Tongue (tissue), 1 donor: ENCODE measurements at regions not wholly inside any gene's neighbourhood (a gene's known extent, or its start where the extent isn't known, plus 50 kb on each side); places are given as distances from the start of the nearest gene placed in this dataset.
"Not testable (repeated sequence)": the region's sequence is repeated elsewhere in the genome, so short reads cannot be mapped to it uniquely, and the experiment has no call there.

ENCODE experiments used
- DNase-seq: peaks from one replicate; pipeline ENCODE4 v3.0.0-alpha.2; 2015

- DNase-seq = peak; percentile 42
These were observed 147.3 kb upstream of the ZNF385D start for GRCh38 chr3:21898316-21898715.

GRCh38 chr3:21901484-21901883 lies 150.5 kb upstream of the ZNF385D start:
- DNase-seq = no peak

- DNase-seq = no peak
These were observed 151.9 kb upstream of the ZNF385D start for GRCh38 chr3:21902956-21903355.

- peak; percentile 82 for DNase-seq
These were observed 158.1 kb upstream of the ZNF385D start for GRCh38 chr3:21909096-21909495.

GRCh38 chr3:21912711-21913110 lies 161.7 kb upstream of the ZNF385D start:
- DNase-seq = peak; percentile 44

GRCh38 chr3:21913791-21914190 lies 162.8 kb upstream of the ZNF385D start:
- peak; percentile 57 for DNase-seq

- DNase-seq = no peak
These were observed 163.4 kb upstream of the ZNF385D start for GRCh38 chr3:21914451-21914850.

- no peak for DNase-seq
These were observed 168.4 kb upstream of the ZNF385D start for GRCh38 chr3:21919383-21919782.

GRCh38 chr3:21920421-21920861 lies 169.4 kb upstream of the ZNF385D start:
- peak; percentile 48 for DNase-seq

- not testable (repeated sequence) for DNase-seq
These were observed 172.1 kb upstream of the ZNF385D start for GRCh38 chr3:21923156-21923555.

- no peak for DNase-seq
These were observed 176.3 kb upstream of the ZNF385D start for GRCh38 chr3:21927261-21927660.

GRCh38 chr3:21934591-21934990 lies 183.6 kb upstream of the ZNF385D start:
- no peak for DNase-seq

GRCh38 chr3:21936207-21936606 lies 185.2 kb upstream of the ZNF385D start:
- no peak for DNase-seq

GRCh38 chr3:21938267-21938681 lies 187.3 kb upstream of the ZNF385D start:
- peak; percentile 70 for DNase-seq

GRCh38 chr3:21942328-21942727 lies 191.3 kb upstream of the ZNF385D start:
- DNase-seq = peak; percentile 65

- DNase-seq = peak; percentile 58
These were observed 193.2 kb upstream of the ZNF385D start for GRCh38 chr3:21944251-21944650.

GRCh38 chr3:21952856-21953255 lies 201.8 kb upstream of the ZNF385D start:
- DNase-seq = no peak

GRCh38 chr3:21954709-21955108 lies 203.7 kb upstream of the ZNF385D start:
- no peak for DNase-seq

GRCh38 chr3:21955406-21955805 lies 204.4 kb upstream of the ZNF385D start:
- no peak for DNase-seq

GRCh38 chr3:21960033-21960432 lies 209.0 kb upstream of the ZNF385D start:
- DNase-seq = no peak

GRCh38 chr3:21962456-21962855 lies 211.4 kb upstream of the ZNF385D start:
- DNase-seq = no peak

GRCh38 chr3:21966457-21966856 lies 215.4 kb upstream of the ZNF385D start:
- DNase-seq = not testable (repeated sequence)

- DNase-seq = no peak
These were observed 228.7 kb upstream of the ZNF385D start for GRCh38 chr3:21979706-21980105.

- DNase-seq = peak; percentile 2
These were observed 238.5 kb upstream of the ZNF385D start for GRCh38 chr3:21989341-21990042.

- DNase-seq = peak; percentile 13
These were observed 240.1 kb upstream of the ZNF385D start for GRCh38 chr3:21991061-21991460.
